ENCODE measurements at regions not wholly inside any gene's neighbourhood (a gene's known extent, or its start where the extent isn't known, plus 50 kb on each side); places are given as distances from the start of the nearest gene placed in this dataset.

- Histone ChIP-seq H3K27me3 (ENCODE audit: insufficient read depth) (no peaks in the 10 kb centered on the region), H3K4me3 (ENCODE audit: low read depth in 2 of 2, low read length in 1 of 2) (no peak overlapping the region), H3K9me2 (no peaks in the 10 kb centered on the region), H3K9ac (no peak overlapping the region), H3K4me2 (no peak overlapping the region), H4K20me1 (ENCODE audit: insufficient read depth) (no peaks in the 10 kb centered on the region), H3K4me1 (ENCODE audit: control insufficient read depth in 1 of 2, insufficient read depth in 2 of 2, low read depth in 1 of 2, low read length in 1 of 2) (no peaks in the 10 kb centered on the region), H3K27ac (ENCODE audit: low read depth in 2 of 2, low read length in 1 of 2) (no peak overlapping the region), H3K9me3 (no peaks in the 10 kb centered on the region), H3K36me3 (replicated peaks in 1 of 2; ENCODE audit: control insufficient read depth in 1 of 2, insufficient read depth in 2 of 2, low read length in 1 of 2) (no peaks in the 10 kb centered on the region), H3K79me2 (ENCODE audit: insufficient read depth) (no peaks in the 10 kb centered on the region), H2AFZ (ENCODE audit: low read depth) (no peak overlapping the region), H3F3A (replicated peaks; ENCODE audit: insufficient read depth) (no peaks in the 10 kb centered on the region)
- DNase-seq: no peak
- 46% methylated on average over 3 of the region's 3 CpGs for WGBS (ENCODE audit: low lambda C conversion rate)
- ChIA-PET CTCF (no interaction called here), POLR2A (no interaction called here)
- TF ChIP-seq USF2 (IDR thresholded peaks at IDR 0.05; ENCODE audit: borderline replicate concordance, low read depth, low read length) (no peak), RFX5 (IDR thresholded peaks at IDR 0.05; ENCODE audit: low read length) (no peak), TCF12 (IDR thresholded peaks at IDR 0.05) (no peak), PBX3 (IDR thresholded peaks at IDR 0.05) (no peak), GATA2 (CRISPR knock-in tag; IDR thresholded peaks at IDR 0.05) (no peak), GABPA (IDR thresholded peaks at IDR 0.05; ENCODE audit: low read depth) (no peak), CTCF (IDR thresholded peaks at IDR 0.05) (no peak), RCOR1 (IDR thresholded peaks at IDR 0.05; ENCODE audit: low read length) (no peak), FOXM1 (IDR thresholded peaks at IDR 0.05; ENCODE audit: low read depth) (no peak), YY1 (IDR thresholded peaks at IDR 0.05; ENCODE audit: low read depth) (no peak), ELF1 (IDR thresholded peaks at IDR 0.05) (no peak), TEAD4 (IDR thresholded peaks at IDR 0.05; ENCODE audit: borderline replicate concordance, insufficient read depth) (no peak)
Observed at GRCh38 chr20:60884277-60884676, 367.8 kb upstream of the CDH4 start.

GRCh38 chr20:60888771-60889170 lies 363.3 kb upstream of the CDH4 start:
- Histone ChIP-seq H2AFZ (ENCODE audit: low read depth) (no peak overlapping the region), H3F3A (replicated peaks; ENCODE audit: insufficient read depth) (no peaks in the 10 kb centered on the region), H3K27ac (ENCODE audit: low read depth in 2 of 2, low read length in 1 of 2) (no peak overlapping the region), H3K9me3 (0 out of 2 replicates have a peak, but pooled peaks cover 6% of the 10 kb centered on the region), H3K4me1 (ENCODE audit: control insufficient read depth in 1 of 2, insufficient read depth in 2 of 2, low read depth in 1 of 2, low read length in 1 of 2) (no peaks in the 10 kb centered on the region), H3K4me3 (ENCODE audit: low read depth in 2 of 2, low read length in 1 of 2) (no peak overlapping the region), H3K9me2 (no peaks in the 10 kb centered on the region), H4K20me1 (ENCODE audit: insufficient read depth) (no peaks in the 10 kb centered on the region), H3K79me2 (ENCODE audit: insufficient read depth) (no peaks in the 10 kb centered on the region), H3K36me3 (replicated peaks in 1 of 2; ENCODE audit: control insufficient read depth in 1 of 2, insufficient read depth in 2 of 2, low read length in 1 of 2) (no peaks in the 10 kb centered on the region), H3K27me3 (ENCODE audit: insufficient read depth) (no peaks in the 10 kb centered on the region), H3K9ac (no peak overlapping the region), H3K4me2 (no peak overlapping the region)
- ChIA-PET POLR2A (no interaction called here), CTCF (interaction anchor here (0.8 kb wide), 1 partner anchor 17 kb away, joined by 3 read pairs; no protein-coding TSS in a partner anchor)
- 57% methylated on average over 8 of the region's 8 CpGs for WGBS (ENCODE audit: low lambda C conversion rate)
- TF ChIP-seq TEAD4 (IDR thresholded peaks at IDR 0.05; ENCODE audit: borderline replicate concordance, insufficient read depth) (no peak), EP300 (IDR thresholded peaks at IDR 0.05; ENCODE audit: borderline replicate concordance in 1 of 2, low read depth in 1 of 2, low read length in 1 of 2) (no peak), RXRA (IDR thresholded peaks at IDR 0.05; ENCODE audit: borderline replicate concordance, low read depth) (no peak), REST (IDR thresholded peaks at IDR 0.05; ENCODE audit: low read depth, low read length) (no peak), YY1 (IDR thresholded peaks at IDR 0.05; ENCODE audit: low read depth) (no peak), MXI1 (IDR thresholded peaks at IDR 0.05; ENCODE audit: low read depth, low read length) (no peak)
- no peak for DNase-seq

Measured in SK-N-SH (cell line).